Forelimb muscle (tissue), 1 donor: ENCODE measurements at regions not wholly inside any gene's neighbourhood (a gene's known extent, or its start where the extent isn't known, plus 50 kb on each side); places are given as distances from the start of the nearest gene placed in this dataset.
"Not testable (repeated sequence)": the region's sequence is repeated elsewhere in the genome, so short reads cannot be mapped to it uniquely, and the experiment has no call there.

Experiments
- DNase-seq: peaks from one replicate; pipeline ENCODE4 v3.0.0-alpha.2; 2013; ENCODE audit warnings: low read depth

- DNase-seq: no peak
Measured at GRCh38 chr10:81575036-81575435, 300.0 kb upstream of the NRG3 start.

GRCh38 chr10:81576336-81576735 lies 298.7 kb upstream of the NRG3 start:
- no peak for DNase-seq

- no peak for DNase-seq
Measured at GRCh38 chr10:81594991-81595390, 280.0 kb upstream of the NRG3 start.

GRCh38 chr10:81600185-81600584 lies 274.8 kb upstream of the NRG3 start:
- no peak for DNase-seq

- DNase-seq: no peak
Measured at GRCh38 chr10:81603106-81603620, 271.8 kb upstream of the NRG3 start.

- not testable (repeated sequence) for DNase-seq
Measured at GRCh38 chr10:81644485-81644884, 230.5 kb upstream of the NRG3 start.

- DNase-seq: no peak
Measured at GRCh38 chr10:81655986-81656385, 219.0 kb upstream of the NRG3 start.

GRCh38 chr10:81662837-81663236 lies 212.2 kb upstream of the NRG3 start:
- no peak for DNase-seq

GRCh38 chr10:81664800-81665199 lies 210.2 kb upstream of the NRG3 start:
- DNase-seq: not testable (repeated sequence)

- no peak for DNase-seq
Measured at GRCh38 chr10:81674941-81675340, 200.1 kb upstream of the NRG3 start.

- no peak for DNase-seq
Measured at GRCh38 chr10:81679291-81679690, 195.7 kb upstream of the NRG3 start.

GRCh38 chr10:81680359-81680758 lies 194.6 kb upstream of the NRG3 start:
- no peak for DNase-seq

- DNase-seq: no peak
Measured at GRCh38 chr10:81688459-81688858, 186.5 kb upstream of the NRG3 start.

- no peak for DNase-seq
Measured at GRCh38 chr10:81696609-81697388, 178.2 kb upstream of the NRG3 start.

- no peak for DNase-seq
Measured at GRCh38 chr10:81704596-81704995, 170.4 kb upstream of the NRG3 start.

- DNase-seq: no peak
Measured at GRCh38 chr10:81708416-81708815, 166.6 kb upstream of the NRG3 start.

- DNase-seq: no peak
Measured at GRCh38 chr10:81708929-81709328, 166.1 kb upstream of the NRG3 start.

- no peak for DNase-seq
Measured at GRCh38 chr10:81722399-81722798, 152.6 kb upstream of the NRG3 start.

- DNase-seq: no peak
Measured at GRCh38 chr10:81724431-81724830, 150.6 kb upstream of the NRG3 start.

GRCh38 chr10:81725851-81726250 lies 149.1 kb upstream of the NRG3 start:
- DNase-seq: no peak

- DNase-seq: no peak
Measured at GRCh38 chr10:81728692-81729091, 146.3 kb upstream of the NRG3 start.

GRCh38 chr10:81730891-81731290 lies 144.1 kb upstream of the NRG3 start:
- DNase-seq: no peak

- DNase-seq: no peak
Measured at GRCh38 chr10:81733542-81733941, 141.5 kb upstream of the NRG3 start.

- not testable (repeated sequence) for DNase-seq
Measured at GRCh38 chr10:81735167-81735566, 139.8 kb upstream of the NRG3 start.
